GM21390 (cell line): ENCODE measurements at regions not wholly inside any gene's neighbourhood (a gene's known extent, or its start where the extent isn't known, plus 50 kb on each side); places are given as distances from the start of the nearest gene placed in this dataset.
"Not testable (repeated sequence)": the region's sequence is repeated elsewhere in the genome, so short reads cannot be mapped to it uniquely, and the experiment has no call there.

Experiments
- ATAC-seq: cut with Tn5 transposase; IDR thresholded peaks from one replicate; pipeline ENCODE4 v1.9.1; 2021; ENCODE audit not compliant: unreplicated experiment

GRCh38 chr2:67321588-67321903 is 75.6 kb upstream of the ETAA1 start:
- ATAC-seq: no peak

GRCh38 chr2:67322353-67323001 is 74.7 kb upstream of the ETAA1 start:
- no peak for ATAC-seq

- ATAC-seq: no peak
These were observed 73.7 kb upstream of the ETAA1 start for GRCh38 chr2:67323209-67323991.

- ATAC-seq: no peak
These were observed 67.6 kb upstream of the ETAA1 start for GRCh38 chr2:67329513-67329912.

- ATAC-seq: no peak
These were observed 67.2 kb upstream of the ETAA1 start for GRCh38 chr2:67329951-67330350.

GRCh38 chr2:67331419-67332086 is 65.6 kb upstream of the ETAA1 start:
- ATAC-seq: not testable (repeated sequence)

GRCh38 chr2:67337903-67338302 is 59.2 kb upstream of the ETAA1 start:
- ATAC-seq: no peak

- no peak for ATAC-seq
These were observed 58.4 kb upstream of the ETAA1 start for GRCh38 chr2:67338601-67339233.

- no peak for ATAC-seq
These were observed 57.8 kb upstream of the ETAA1 start for GRCh38 chr2:67339234-67339885.

GRCh38 chr2:67340133-67341011 is 56.8 kb upstream of the ETAA1 start:
- ATAC-seq: no peak

- no peak for ATAC-seq
These were observed 56.2 kb upstream of the ETAA1 start for GRCh38 chr2:67341012-67341318.

- ATAC-seq: no peak
These were observed 55.8 kb upstream of the ETAA1 start for GRCh38 chr2:67341336-67341735.

- no peak for ATAC-seq
These were observed 54.7 kb upstream of the ETAA1 start for GRCh38 chr2:67342394-67342793.

GRCh38 chr2:67346718-67347407 is 50.3 kb upstream of the ETAA1 start:
- ATAC-seq: no peak
